GM18498 (cell line): ENCODE measurements at regions not wholly inside any gene's neighbourhood (a gene's known extent, or its start where the extent isn't known, plus 50 kb on each side); places are given as distances from the start of the nearest gene placed in this dataset.
"Not testable (repeated sequence)": the region's sequence is repeated elsewhere in the genome, so short reads cannot be mapped to it uniquely, and the experiment has no call there.

ENCODE experiments used
- ATAC-seq: cut with Tn5 transposase; IDR thresholded peaks from one replicate; pipeline ENCODE4 v1.9.1; 2021; ENCODE audit warnings: mild to moderate bottlenecking, moderate library complexity; ENCODE audit not compliant: unreplicated experiment

- ATAC-seq = no peak
Measured at GRCh38 chr4:165810726-165811125, 62.3 kb upstream of the TLL1 start.

- no peak for ATAC-seq
Measured at GRCh38 chr4:165813606-165814005, 59.4 kb upstream of the TLL1 start.

GRCh38 chr4:165814256-165815020, 58.6 kb upstream of the TLL1 start:
- no peak for ATAC-seq

- not testable (repeated sequence) for ATAC-seq
Measured at GRCh38 chr4:165819126-165819525, 53.9 kb upstream of the TLL1 start.
